ENCODE measurements at regions not wholly inside any gene's neighbourhood (a gene's known extent, or its start where the extent isn't known, plus 50 kb on each side); places are given as distances from the start of the nearest gene placed in this dataset.
"Not testable (repeated sequence)": the region's sequence is repeated elsewhere in the genome, so short reads cannot be mapped to it uniquely, and the experiment has no call there.

GRCh38 chr6:86205980-86206379, 563.3 kb upstream of the SYNCRIP start:
- no peak overlapping the region for H3K4me3 ChIP-seq (ENCODE audit: low read depth, low read length)
- TF ChIP-seq CTCF (IDR thresholded peaks at IDR 0.05; ENCODE audit: insufficient read depth, low read depth, low read length), result no peak
- DNase-seq (ENCODE audit: low read depth), result no peak

GRCh38 chr6:86203044-86203443, 560.4 kb upstream of the SYNCRIP start:
- no peak overlapping the region for H3K4me3 ChIP-seq (ENCODE audit: low read depth, low read length)
- TF ChIP-seq CTCF (IDR thresholded peaks at IDR 0.05; ENCODE audit: insufficient read depth, low read depth, low read length), result no peak
- no peak for DNase-seq (ENCODE audit: low read depth)

- no peak overlapping the region for H3K4me3 ChIP-seq (ENCODE audit: low read depth, low read length)
- no peak for TF ChIP-seq CTCF (IDR thresholded peaks at IDR 0.05; ENCODE audit: insufficient read depth, low read depth, low read length)
- DNase-seq (ENCODE audit: low read depth), result no peak
These were observed 551.1 kb upstream of the SYNCRIP start for GRCh38 chr6:86193821-86194220.

- H3K4me3 ChIP-seq (ENCODE audit: low read depth, low read length), result no peak overlapping the region
- TF ChIP-seq CTCF (IDR thresholded peaks at IDR 0.05; ENCODE audit: insufficient read depth, low read depth, low read length), result peak; percentile 15
- DNase-seq (ENCODE audit: low read depth), result no peak
These were observed 549.4 kb upstream of the SYNCRIP start for GRCh38 chr6:86192123-86192522.

- H3K4me3 ChIP-seq (ENCODE audit: low read depth, low read length), result not testable (repeated sequence)
These were observed 532.5 kb upstream of the SYNCRIP start for GRCh38 chr6:86175149-86175548.

GRCh38 chr6:86154852-86155251, 512.2 kb upstream of the SYNCRIP start:
- no peak overlapping the region for H3K4me3 ChIP-seq (ENCODE audit: low read depth, low read length)
- no peak for DNase-seq (ENCODE audit: low read depth)
- no peak for TF ChIP-seq CTCF (IDR thresholded peaks at IDR 0.05; ENCODE audit: insufficient read depth, low read depth, low read length)

More at GRCh38 chr6:86175149-86175548, 532.5 kb upstream of the SYNCRIP start:
- not testable (repeated sequence) for DNase-seq (ENCODE audit: low read depth)

- TF ChIP-seq CTCF (IDR thresholded peaks at IDR 0.05; ENCODE audit: insufficient read depth, low read depth, low read length), result no peak
- no peak overlapping the region for H3K4me3 ChIP-seq (ENCODE audit: low read depth, low read length)
- DNase-seq (ENCODE audit: low read depth), result no peak
These were observed 510.8 kb upstream of the SYNCRIP start for GRCh38 chr6:86153521-86153920.

Data from fibroblast of villous mesenchyme (primary cell).